ENCODE measurements at regions not wholly inside any gene's neighbourhood (a gene's known extent, or its start where the extent isn't known, plus 50 kb on each side); places are given as distances from the start of the nearest gene placed in this dataset.

DNA sequence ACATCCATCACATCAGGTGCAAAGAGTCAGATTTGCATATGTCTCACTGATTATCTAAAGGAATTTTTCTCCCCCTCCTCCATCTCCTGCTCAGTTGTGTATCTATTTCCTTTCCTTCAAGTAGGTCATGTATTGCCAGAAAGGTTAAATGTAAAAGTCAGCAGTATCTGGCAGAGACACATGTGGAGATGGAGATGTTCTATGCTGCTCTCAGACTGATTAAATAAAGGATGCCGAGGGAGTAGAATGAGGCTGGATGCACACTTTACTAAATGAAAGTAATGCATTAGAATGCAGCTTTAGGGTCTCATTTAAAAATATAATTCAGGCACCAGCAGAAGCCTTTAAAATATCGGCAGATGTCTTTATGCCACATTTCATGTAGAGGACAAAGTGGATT lies 555.3 kb downstream of the RNF144A start:
- Histone ChIP-seq H3K4me1 (ENCODE audit: control insufficient read depth in 1 of 2, low read depth in 2 of 2) (no peaks in the 10 kb centered on the region), H3K4me3 (no peak overlapping the region), H3K27ac (no peak overlapping the region), H3K9me3 (no peaks in the 10 kb centered on the region), H3K36me3 (no peaks in the 10 kb centered on the region), H3K27me3 (replicated peaks; ENCODE audit: insufficient read depth) (no peaks in the 10 kb centered on the region)
- DNase-seq (ENCODE audit: low spot score) (no peak), ATAC-seq (ENCODE audit: insufficient number of reproducible peaks, low FRiP score, low read depth) (no peak)
- TF ChIP-seq, protein P1, sequence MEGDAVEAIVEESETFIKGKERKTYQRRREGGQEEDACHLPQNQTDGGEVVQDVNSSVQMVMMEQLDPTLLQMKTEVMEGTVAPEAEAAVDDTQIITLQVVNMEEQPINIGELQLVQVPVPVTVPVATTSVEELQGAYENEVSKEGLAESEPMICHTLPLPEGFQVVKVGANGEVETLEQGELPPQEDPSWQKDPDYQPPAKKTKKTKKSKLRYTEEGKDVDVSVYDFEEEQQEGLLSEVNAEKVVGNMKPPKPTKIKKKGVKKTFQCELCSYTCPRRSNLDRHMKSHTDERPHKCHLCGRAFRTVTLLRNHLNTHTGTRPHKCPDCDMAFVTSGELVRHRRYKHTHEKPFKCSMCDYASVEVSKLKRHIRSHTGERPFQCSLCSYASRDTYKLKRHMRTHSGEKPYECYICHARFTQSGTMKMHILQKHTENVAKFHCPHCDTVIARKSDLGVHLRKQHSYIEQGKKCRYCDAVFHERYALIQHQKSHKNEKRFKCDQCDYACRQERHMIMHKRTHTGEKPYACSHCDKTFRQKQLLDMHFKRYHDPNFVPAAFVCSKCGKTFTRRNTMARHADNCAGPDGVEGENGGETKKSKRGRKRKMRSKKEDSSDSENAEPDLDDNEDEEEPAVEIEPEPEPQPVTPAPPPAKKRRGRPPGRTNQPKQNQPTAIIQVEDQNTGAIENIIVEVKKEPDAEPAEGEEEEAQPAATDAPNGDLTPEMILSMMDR (IDR thresholded peaks at IDR 0.05): no peak

DNA sequence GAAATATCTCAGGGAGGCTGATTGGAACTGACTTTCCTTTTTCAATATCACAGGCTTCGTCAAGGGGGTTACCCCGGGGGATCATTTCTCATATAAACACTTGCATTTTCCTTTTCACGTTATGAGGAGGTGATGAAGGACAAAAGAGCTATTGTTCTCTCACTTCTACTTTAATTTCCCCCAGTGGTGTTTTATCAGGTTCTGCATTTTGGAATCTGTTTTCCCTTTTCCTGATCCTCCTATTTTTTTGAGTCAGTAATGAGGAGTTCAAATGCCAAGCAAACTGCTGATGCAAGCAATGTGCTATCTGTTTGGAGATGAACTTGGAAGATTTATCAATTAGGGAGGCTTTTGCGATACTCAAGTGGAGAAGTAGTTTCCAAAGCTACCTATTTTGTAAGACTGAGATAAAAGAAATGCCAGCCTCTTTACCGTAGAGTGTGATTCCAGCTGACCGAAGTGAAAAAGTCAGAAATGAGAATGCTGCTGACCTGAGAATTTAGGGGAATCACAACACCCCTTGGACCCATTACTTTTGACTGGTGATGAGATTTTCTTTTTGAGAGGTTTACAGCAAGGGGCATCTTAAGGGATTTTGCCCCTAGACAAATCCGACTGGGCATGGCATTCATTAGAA lies 556.0 kb downstream of the RNF144A start:
- Histone ChIP-seq H3K9me3 (no peaks in the 10 kb centered on the region), H3K27ac (no peak overlapping the region), H3K27me3 (replicated peaks; ENCODE audit: insufficient read depth) (no peaks in the 10 kb centered on the region), H3K36me3 (no peaks in the 10 kb centered on the region), H3K4me3 (no peak overlapping the region), H3K4me1 (ENCODE audit: control insufficient read depth in 1 of 2, low read depth in 2 of 2) (no peaks in the 10 kb centered on the region)
- no peak for ATAC-seq (ENCODE audit: insufficient number of reproducible peaks, low FRiP score, low read depth)
- TF ChIP-seq, protein P1 (IDR thresholded peaks at IDR 0.05): no peak
- DNase-seq (ENCODE audit: low spot score): no peak

DNA sequence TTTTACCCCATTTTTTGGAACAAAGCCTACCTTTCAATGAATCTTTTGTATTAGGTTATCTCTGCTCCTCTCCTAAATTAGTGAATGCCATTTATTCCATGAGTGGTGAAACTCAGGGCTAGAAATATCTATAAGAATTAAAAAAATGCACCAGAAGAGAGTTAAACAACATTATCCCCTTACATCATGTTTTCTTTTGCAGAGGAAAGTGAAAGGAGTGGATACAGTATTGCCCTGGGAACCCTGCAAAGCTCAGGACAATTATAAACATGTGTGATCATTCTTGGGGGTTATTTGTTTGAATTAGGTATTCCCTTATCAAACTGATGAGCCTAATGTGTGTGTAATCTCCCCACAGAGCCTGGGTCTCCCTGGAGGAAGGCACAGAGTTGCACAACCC lies 559.2 kb downstream of the RNF144A start:
- H3K4me1 ChIP-seq (ENCODE audit: control insufficient read depth in 1 of 2, low read depth in 2 of 2): no peaks in the 10 kb centered on the region
- H3K27ac ChIP-seq: no peak overlapping the region
- DNase-seq (ENCODE audit: low spot score) (no peak), ATAC-seq (ENCODE audit: insufficient number of reproducible peaks, low FRiP score, low read depth) (no peak)
- H3K4me3 ChIP-seq: no peak overlapping the region
- no peaks in the 10 kb centered on the region for H3K36me3 ChIP-seq
- H3K27me3 ChIP-seq (replicated peaks; ENCODE audit: insufficient read depth): no peaks in the 10 kb centered on the region
- no peaks in the 10 kb centered on the region for H3K9me3 ChIP-seq
- TF ChIP-seq, protein P1 (IDR thresholded peaks at IDR 0.05): no peak

DNA sequence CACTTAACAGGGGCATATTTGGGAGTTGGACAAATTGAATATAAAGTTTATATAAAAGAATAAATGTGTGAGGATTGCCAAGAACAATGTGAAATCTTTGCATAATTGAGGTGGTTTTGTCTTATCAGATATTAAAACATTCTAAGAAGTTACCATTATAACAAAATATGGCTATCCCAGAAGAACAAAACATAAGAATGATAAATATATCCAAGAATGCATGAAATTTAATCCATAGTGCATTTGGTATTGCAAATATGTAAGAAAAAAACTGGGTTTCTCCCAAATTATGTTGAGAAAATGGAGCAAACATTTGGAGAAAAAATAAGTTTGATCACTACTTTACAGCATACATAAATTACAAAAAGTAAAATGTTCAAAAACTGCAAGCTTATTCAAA lies 562.4 kb downstream of the RNF144A start:
- Histone ChIP-seq H3K27me3 (replicated peaks; ENCODE audit: insufficient read depth) (no peaks in the 10 kb centered on the region), H3K36me3 (no peaks in the 10 kb centered on the region), H3K9me3 (peaks cover 3% of the 10 kb centered on the region), H3K4me3 (no peak overlapping the region), H3K4me1 (ENCODE audit: control insufficient read depth in 1 of 2, low read depth in 2 of 2) (no peaks in the 10 kb centered on the region), H3K27ac (no peak overlapping the region)
- TF ChIP-seq, protein P1 (IDR thresholded peaks at IDR 0.05): no peak
- ATAC-seq (ENCODE audit: insufficient number of reproducible peaks, low FRiP score, low read depth) (no peak), DNase-seq (ENCODE audit: low spot score) (no peak)

DNA sequence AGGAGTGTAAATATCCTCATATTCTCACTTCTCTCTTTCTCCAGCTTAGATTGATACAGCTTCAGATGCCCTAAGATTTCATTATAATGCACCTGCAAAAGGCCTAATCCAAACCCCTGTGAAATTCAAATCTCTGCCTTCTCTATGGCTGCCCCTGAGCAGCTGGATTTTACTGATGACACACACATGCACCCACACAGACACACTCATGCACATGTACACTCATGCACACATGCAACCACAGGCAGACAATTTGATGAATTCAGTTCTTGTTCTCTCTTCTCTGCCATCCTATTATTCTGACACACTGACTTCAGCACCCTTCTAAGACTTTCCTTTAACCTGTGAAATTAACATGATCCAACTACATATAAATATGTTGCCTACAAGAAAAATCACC lies 563.2 kb downstream of the RNF144A start:
- ATAC-seq (ENCODE audit: insufficient number of reproducible peaks, low FRiP score, low read depth): no peak
- Histone ChIP-seq H3K36me3 (no peaks in the 10 kb centered on the region), H3K27ac (no peak overlapping the region), H3K4me3 (no peak overlapping the region), H3K27me3 (replicated peaks; ENCODE audit: insufficient read depth) (no peaks in the 10 kb centered on the region), H3K4me1 (ENCODE audit: control insufficient read depth in 1 of 2, low read depth in 2 of 2) (no peaks in the 10 kb centered on the region), H3K9me3 (peaks cover 3% of the 10 kb centered on the region)
- DNase-seq (ENCODE audit: low spot score): no peak
- TF ChIP-seq, protein P1 (IDR thresholded peaks at IDR 0.05): no peak

Measured in thoracic aorta (tissue), 2 donors.